ENCODE measurements at regions not wholly inside any gene's neighbourhood (a gene's known extent, or its start where the extent isn't known, plus 50 kb on each side); places are given as distances from the start of the nearest gene placed in this dataset.

DNA sequence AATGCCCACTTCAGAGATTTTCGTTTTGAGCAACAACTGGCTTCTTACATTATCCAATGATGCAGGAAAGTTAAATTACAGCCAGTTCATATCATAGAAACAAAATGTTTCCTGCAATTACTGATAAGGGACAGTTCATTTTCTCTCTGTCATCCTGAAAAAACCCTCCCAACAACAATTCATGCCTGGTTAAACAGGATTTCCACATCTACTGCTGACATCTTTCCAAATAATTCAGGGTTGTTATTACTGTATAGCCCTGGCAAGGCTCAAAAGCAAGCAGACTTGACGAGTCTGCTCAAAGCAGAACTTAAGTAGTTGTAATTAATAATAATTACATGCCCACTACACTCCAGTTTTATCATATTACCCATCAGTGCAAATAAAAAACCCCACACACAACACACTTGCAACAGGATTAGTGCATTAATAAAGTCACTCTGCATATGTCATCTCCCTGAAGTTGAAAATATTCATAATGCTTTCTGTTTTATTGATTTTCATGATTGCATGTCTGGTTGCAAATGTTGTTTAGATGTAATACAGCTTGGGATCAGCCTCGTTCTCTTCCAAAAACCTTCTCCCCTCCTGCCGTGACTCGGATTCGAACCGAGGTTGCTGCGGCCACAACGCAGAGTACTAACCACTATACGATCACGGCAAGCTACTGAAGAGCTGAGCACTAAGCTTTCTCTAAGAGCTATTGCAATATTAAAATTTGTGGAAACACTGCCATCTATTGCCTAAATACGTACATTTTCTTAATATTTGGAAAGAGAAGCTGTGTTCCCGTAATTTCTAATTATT, 119.6 kb upstream of the NFIB start:
- TF ChIP-seq YY1 (IDR thresholded peaks at IDR 0.05; ENCODE audit: low read depth, low read length) (no peak), SIN3A (conservative IDR thresholded peaks at IDR 0.05 in 1 of 2, IDR thresholded peaks at IDR 0.05 in 1 of 2; ENCODE audit: low read depth in 1 of 2, low read length in 2 of 2) (no peak), FOSL1 (IDR thresholded peaks at IDR 0.05; ENCODE audit: insufficient read depth, low read depth, low read length) (no peak), GTF2F1 (IDR thresholded peaks at IDR 0.05; ENCODE audit: borderline replicate concordance, low read depth, low read length) (no peak)
- TF ChIP-seq, protein P1, sequence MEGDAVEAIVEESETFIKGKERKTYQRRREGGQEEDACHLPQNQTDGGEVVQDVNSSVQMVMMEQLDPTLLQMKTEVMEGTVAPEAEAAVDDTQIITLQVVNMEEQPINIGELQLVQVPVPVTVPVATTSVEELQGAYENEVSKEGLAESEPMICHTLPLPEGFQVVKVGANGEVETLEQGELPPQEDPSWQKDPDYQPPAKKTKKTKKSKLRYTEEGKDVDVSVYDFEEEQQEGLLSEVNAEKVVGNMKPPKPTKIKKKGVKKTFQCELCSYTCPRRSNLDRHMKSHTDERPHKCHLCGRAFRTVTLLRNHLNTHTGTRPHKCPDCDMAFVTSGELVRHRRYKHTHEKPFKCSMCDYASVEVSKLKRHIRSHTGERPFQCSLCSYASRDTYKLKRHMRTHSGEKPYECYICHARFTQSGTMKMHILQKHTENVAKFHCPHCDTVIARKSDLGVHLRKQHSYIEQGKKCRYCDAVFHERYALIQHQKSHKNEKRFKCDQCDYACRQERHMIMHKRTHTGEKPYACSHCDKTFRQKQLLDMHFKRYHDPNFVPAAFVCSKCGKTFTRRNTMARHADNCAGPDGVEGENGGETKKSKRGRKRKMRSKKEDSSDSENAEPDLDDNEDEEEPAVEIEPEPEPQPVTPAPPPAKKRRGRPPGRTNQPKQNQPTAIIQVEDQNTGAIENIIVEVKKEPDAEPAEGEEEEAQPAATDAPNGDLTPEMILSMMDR (IDR thresholded peaks at IDR 0.05; ENCODE audit: control extremely low read depth in 1 of 3, insufficient read depth in 1 of 3, low read depth in 1 of 3, low read length in 3 of 3), result no peak
